HG02678 (cell line): ENCODE measurements at regions not wholly inside any gene's neighbourhood (a gene's known extent, or its start where the extent isn't known, plus 50 kb on each side); places are given as distances from the start of the nearest gene placed in this dataset.

Experiments
- ATAC-seq: cut with Tn5 transposase; IDR thresholded peaks from one replicate; pipeline ENCODE4 v1.9.1; 2021; ENCODE audit warnings: mild to moderate bottlenecking, moderate library complexity; ENCODE audit not compliant: unreplicated experiment

DNA sequence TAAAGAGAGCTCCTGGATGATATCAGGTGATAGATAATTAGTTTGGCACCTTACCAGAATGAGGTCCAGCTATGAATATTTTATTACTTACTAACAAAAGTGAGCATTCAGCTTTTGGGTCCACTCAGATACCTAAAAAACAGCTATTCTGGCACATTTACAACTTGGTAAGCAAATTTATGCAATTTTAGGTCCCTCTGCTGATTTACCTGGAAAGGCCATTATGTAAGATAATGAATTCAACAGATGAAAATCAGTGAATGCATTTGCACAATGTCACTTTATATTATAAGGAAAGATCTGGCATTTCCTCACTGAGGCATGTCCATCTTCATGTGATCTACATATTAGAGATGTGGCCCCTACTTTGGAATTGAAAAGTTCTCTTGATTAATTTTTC lies 517.0 kb downstream of the SPRY1 start:
- no peak for ATAC-seq

DNA sequence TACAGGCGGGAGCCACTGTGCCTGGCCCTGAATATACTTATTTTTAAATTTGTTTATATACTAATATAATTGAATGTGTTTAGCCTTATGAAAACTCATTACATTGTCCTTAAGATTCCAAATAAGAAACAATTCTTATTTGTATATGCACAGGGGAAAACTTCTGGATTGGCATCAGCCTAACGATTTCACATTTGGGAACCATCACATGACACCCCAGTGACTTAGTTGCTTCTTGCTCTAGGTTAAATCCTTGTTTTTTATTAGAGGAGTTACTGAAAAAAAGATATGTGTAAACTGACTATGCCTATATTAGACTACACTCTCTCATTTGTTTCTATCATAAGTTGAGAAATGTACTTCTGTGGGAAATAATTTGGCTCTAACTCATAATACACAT lies 520.2 kb downstream of the SPRY1 start:
- ATAC-seq: no peak

DNA sequence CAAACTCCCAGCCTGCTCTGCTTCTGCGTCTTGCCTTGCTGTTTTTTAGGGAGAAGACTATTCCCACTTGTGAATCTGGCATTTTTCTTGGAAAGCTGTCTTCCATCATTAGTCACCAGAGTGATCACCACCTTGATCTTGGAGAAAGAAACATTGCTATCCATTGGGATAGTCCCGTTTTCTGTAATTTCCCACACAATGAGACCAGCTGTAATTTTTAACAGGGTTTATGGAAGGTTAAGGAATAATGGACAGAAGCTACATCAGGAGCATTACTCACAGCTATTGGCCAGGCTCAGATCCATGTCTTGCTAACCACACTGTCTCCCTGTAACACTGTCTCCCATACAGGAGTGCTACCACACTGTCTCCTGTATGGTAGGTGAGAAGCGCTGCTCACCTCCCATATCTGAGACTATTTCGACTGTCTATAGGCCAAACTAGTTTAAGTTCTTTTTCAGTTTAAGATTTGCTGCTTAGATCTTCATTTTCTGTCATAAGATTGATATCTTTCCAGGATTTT lies 523.0 kb downstream of the SPRY1 start:
- no peak for ATAC-seq

DNA sequence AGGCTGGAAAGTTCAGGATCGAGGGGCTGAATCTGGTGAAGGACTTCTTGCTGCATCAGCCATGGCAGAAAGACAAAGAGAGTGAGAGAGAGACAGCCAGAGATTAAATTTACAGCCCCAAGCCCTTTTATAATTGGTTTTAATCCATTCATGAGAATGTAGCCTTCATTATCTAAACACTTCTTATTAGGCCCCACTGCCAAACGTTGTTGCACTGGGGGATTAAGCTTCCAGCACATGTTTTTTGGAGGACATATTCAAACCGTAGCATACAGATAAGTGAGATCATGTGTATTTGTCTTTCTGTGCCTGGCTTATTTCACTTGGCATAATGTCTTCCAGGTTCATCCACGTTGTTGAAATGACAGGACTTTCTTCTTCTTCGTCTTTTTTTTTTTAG lies 524.7 kb downstream of the SPRY1 start:
- no peak for ATAC-seq

DNA sequence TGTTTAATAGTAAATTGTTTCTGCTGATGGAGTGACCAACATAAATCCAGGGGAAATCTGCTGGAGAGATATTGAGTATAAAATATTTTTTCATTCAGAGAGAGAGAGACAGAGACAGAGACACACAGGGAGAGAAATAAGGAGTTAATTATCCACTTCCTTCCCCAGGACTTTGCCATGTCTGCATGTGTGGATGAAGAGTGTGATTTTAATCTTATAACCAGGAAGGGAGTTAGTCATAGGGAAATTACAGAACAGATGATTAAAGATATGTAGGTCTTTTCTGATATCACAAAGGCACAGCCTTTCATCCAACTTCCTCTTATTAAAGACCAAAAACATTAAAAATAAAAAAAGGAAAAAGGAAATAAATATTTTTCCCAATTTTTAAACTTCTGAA lies 526.3 kb downstream of the SPRY1 start:
- ATAC-seq: no peak

DNA sequence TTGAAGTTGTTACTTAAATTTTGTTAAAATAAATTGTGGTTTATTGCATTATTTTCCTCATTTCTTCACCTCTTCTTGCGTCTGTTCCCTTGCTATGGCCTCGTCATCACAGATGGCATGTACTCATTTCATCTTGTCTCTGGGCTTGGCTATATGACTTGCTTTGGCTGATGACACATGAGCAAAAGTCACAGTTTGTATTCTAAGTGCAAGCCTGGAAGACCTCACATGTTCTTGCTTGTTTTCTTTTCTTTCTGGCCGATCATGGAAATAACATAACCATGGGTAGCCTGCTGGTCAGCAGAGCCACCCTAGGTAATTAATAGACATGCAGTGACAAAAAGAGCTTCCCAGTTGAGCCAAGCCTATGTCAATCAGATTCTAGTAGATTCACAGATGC lies 527.9 kb downstream of the SPRY1 start:
- no peak for ATAC-seq

DNA sequence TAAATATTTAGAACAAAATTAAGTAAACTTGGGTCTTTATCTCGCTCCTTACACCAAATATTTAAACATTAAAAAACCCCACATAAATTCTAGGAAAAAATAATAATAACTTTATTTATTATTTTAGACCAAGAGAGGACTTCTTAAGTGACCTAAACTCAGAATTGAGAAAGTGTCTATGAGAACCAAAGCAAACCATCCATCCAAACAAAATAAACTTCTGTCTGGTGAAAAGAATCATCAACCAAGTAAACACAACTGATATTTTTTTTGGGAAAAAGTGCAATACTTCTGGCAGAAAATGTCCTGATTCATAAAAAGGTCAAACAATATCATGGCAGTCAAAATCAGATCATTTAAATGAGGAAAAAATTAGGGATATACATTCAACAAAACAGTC lies 533.0 kb downstream of the SPRY1 start:
- ATAC-seq: no peak

DNA sequence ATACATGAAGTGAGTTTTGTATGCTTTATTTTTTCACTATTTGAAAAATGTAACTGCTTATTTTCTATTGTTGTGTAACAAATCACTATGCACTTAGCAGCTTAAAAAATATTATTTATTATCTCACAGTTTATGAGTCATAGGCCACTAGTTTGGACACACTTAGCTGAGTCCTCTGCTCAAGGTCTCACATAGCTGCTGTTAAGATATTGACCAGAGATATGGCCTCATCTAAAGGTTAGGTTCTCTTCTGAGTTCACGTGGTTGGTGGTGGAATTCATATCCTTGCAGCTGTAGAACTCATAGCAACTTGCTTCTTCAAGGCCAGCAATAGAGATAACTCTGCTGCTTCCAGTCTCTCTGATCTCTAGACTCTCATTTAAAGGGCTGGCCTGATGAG lies 534.4 kb downstream of the SPRY1 start:
- ATAC-seq: no peak

GRCh38 chr4:123934096-123934495 lies 537.5 kb downstream of the SPRY1 start:
- no peak for ATAC-seq

DNA sequence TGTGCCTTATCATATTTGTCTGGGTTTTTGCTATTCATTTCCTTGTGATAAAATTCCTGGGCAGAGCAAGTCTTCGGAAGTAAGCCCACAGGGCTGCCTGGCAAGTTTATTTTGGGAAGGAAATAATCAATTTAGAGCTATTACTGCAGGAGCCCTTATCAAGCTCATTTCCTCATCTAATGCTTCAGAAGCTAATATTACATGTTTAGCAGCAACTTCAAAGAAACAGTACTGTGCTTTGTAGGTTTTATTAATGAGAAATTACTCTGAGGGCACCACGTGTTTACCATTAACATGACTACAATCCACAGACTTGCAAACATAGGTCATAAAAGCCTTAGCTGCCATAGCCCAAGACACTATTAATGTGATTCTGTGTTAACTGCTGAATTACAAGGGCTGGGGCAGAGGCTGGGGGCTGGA lies 540.0 kb downstream of the SPRY1 start:
- ATAC-seq: no peak

- ATAC-seq: no peak
Observed at GRCh38 chr4:123937581-123937980, 541.0 kb downstream of the SPRY1 start.

- ATAC-seq: no peak
Observed at GRCh38 chr4:123939621-123940020, 543.0 kb downstream of the SPRY1 start.

- ATAC-seq: no peak
Observed at GRCh38 chr4:123940604-123941003, 544.0 kb downstream of the SPRY1 start.

DNA sequence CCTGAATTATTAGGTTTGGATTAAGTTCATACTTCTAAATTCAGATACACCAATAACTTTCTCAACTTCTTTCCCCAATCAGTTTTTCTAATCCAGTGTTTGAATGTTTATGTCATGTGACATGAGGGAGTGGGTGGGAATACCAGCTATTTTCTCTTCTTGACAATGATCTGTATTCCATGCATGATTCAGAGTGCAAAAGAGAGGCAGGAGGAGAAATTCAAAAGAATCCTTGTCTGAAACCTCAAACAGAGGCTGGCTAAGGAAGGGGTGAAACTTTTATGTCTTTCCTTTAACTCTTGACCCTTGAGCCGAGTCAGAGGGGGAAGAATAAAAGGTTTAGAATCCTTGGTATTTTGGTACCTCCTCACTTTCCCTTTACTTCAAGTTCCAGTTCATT lies 544.7 kb downstream of the SPRY1 start:
- no peak for ATAC-seq

DNA sequence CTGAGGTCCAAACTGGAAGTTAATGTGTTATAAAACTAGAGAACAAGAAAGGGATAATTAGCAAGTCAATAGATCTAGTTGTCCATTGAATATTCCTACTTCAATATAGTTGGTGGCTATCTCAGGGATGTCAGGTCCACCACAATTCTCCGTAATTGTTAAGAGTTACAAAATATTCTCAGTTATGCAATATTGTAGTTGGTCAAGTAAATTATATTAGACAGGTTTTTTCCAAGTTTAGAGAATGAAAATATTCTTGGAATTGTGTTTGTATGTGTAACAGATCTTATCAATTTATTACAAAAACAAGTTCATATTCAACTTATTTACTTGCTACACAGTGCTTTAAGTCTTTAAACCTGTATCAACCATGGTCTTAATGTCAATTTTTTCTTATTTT lies 547.4 kb downstream of the SPRY1 start:
- ATAC-seq: no peak

GRCh38 chr4:123945301-123945700 lies 548.7 kb downstream of the SPRY1 start:
- ATAC-seq: no peak

- no peak for ATAC-seq
Observed at GRCh38 chr4:123950530-123950929, 553.9 kb downstream of the SPRY1 start.

DNA sequence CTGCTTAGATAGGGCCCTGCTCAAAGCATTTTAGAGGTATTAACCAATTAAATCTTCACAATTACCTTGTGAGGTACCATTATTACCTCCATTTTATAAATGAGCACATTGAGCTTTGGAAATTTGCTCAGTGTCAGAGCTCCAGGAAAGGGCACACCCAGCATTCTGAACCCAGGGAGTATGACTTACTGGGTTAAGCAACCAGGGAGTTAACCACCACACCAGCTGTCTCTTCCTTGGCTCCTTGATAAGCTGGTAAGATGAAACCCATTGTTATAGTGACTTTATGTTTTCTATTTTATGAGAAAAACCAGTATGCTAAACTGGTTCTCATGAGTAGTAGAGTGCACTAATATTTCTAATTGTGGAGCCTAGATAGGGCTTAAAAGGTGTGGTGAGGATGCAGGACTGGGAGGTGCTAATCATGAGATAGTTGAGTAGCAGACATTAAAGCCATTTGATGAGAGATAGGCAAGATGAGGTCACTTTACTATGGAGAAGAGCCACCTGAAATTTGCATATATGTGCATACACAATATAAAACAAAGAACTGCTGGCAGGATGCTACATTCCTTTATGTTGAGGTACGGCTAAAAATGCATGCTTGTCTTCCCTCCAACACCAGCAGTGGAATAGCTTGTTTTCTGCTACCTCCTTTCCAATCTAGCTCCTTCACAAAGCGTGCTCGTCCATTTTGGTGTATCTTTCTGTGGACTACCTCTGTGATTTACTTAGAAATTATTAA lies 556.1 kb downstream of the SPRY1 start:
- ATAC-seq: no peak

GRCh38 chr4:123953566-123953965 lies 557.0 kb downstream of the SPRY1 start:
- no peak for ATAC-seq

- no peak for ATAC-seq
Observed at GRCh38 chr4:123954220-123954619, 557.6 kb downstream of the SPRY1 start.

DNA sequence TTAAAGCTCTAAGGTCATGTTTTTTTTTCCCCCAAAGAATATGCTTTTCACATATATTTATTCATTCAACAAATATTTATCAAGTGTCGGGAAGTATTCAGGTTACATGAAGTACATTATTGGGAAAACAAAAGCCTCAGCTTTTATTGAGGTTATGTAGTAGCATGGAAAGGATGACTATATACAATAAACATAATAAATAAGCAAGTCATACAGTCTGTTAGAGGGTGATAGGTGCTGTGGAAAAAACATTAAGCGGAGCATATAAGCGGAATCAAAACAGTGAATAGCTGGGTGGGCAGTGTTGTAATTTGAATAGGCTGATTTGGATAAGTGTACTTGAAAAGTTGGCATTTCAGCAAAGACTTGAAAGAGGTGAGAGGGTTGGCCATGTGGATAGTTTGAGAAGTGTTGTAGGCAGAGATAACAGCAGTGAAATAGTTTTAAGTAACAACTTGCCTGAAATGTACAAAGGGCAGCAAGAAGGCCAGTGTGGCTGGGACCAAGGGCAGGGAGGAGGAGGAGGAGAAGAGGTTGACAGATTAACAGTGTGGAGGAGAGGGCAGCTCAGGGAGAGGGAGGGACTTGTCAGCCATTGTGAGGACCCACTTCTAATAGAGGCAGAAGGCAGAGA lies 558.7 kb downstream of the SPRY1 start:
- no peak for ATAC-seq

DNA sequence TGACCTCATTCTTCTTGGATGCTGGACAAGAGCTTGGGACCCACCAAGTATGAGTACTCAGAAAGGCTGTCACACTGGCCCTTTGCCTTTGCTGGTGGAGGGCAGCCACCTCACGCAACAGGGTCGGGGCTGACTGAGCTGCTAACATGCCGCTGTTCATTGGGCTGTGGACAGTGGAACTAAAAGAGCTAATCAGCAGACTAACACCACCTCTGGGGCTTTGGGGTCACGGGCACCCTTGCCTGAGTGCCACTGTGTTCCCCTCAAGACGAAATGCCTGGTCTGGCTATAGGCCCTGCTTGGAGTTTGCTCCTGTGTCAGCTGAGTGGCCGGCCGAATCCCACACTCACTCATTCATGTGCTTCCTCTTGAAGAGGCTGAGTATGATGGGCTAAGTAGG lies 559.6 kb downstream of the SPRY1 start:
- ATAC-seq: no peak
